Panc1 (cell line): ENCODE measurements at regions not wholly inside any gene's neighbourhood (a gene's known extent, or its start where the extent isn't known, plus 50 kb on each side); places are given as distances from the start of the nearest gene placed in this dataset.

ENCODE experiments used
- ATAC-seq: fragments of 200-7000 bp; cut with Tn5 transposase; 2 replicates; pipeline ENCODE4 v1.9.1; 2020; ENCODE audit warnings: mild to moderate bottlenecking, moderate library complexity
- BruUV-seq: library from RNA; stranded (reverse); fragments of 400-500 nt; replicated peaks from 2 replicates; lab custom pipeline; 2021; lab: Mats Ljungman, UMichigan
- CTCF ChIA-PET: fragments of 300-600 bp; sonication (Branson Sonifier 250); formaldehyde crosslinking; loops from one replicate; lab custom pipeline; 2022; ENCODE audit warnings: antibody characterized with exemption; lab: Charles Lee
- POLR2A ChIA-PET: fragments of 300-600 bp; sonication (Branson Sonifier 250); formaldehyde crosslinking; loops from one replicate; lab custom pipeline; 2022; ENCODE audit warnings: antibody characterized with exemption; lab: Charles Lee
- DNase-seq: peaks from one replicate; pipeline ENCODE4 v3.0.0-alpha.2; 2010; ENCODE audit warnings: low read depth, low spot score
- H3K27ac ChIP-seq: 2 replicates; pipeline ENCODE4 v1.5.1; 2011; ENCODE audit warnings: mild to moderate bottlenecking, low read length, inconsistent platforms
- H3K27me3 ChIP-seq: fragments of 200-500 bp; sonication (Bioruptor generic); 2 replicates; pipeline ENCODE4 v1.6.0; 2014; ENCODE audit warnings: low read length, inconsistent platforms; ENCODE audit not compliant: control insufficient read depth, insufficient read depth
- H3K36me3 ChIP-seq: fragments of 200-500 bp; sonication (Bioruptor generic); 2 replicates; pipeline ENCODE4 v1.5.1; 2014; ENCODE audit warnings: inconsistent platforms, mild to moderate bottlenecking, low read length, moderate library complexity; ENCODE audit not compliant: control insufficient read depth, insufficient read depth
- H3K4me1 ChIP-seq: 2 replicates; pipeline ENCODE4 v1.5.1; 2011; ENCODE audit warnings: inconsistent platforms, mild to moderate bottlenecking, low read length, moderate library complexity; ENCODE audit not compliant: control insufficient read depth, insufficient read depth
- H3K4me3 ChIP-seq, 2 experiments: 2 replicates each; pipeline ENCODE4 v1.5.1; 2011 to 2012; ENCODE audit warnings: low read depth in 2 of 2, low read length in 2 of 2, mild to moderate bottlenecking in 2 of 2, inconsistent platforms in 1 of 2, moderate library complexity in 1 of 2
- H3K9me3 ChIP-seq: fragments of 200-500 bp; sonication (Bioruptor generic); 2 replicates; pipeline ENCODE4 v1.5.1; 2014; ENCODE audit warnings: low read depth, mild to moderate bottlenecking, inconsistent platforms, low read length, moderate library complexity; ENCODE audit not compliant: control insufficient read depth, insufficient read depth
- POLR2AphosphoS5 ChIP-seq: IDR thresholded peaks from 2 replicates; pipeline ENCODE4 v1.6.1; 2012; ENCODE audit warnings: mild to moderate bottlenecking, low read depth, low read length, moderate library complexity
- SIN3A ChIP-seq: IDR thresholded peaks from 2 replicates; pipeline ENCODE4 v1.6.1; 2012; ENCODE audit warnings: low read depth, mild to moderate bottlenecking, low read length, moderate library complexity, borderline replicate concordance; ENCODE audit not compliant: insufficient read depth
- TCF7L2 ChIP-seq: IDR thresholded peaks from 2 replicates; pipeline ENCODE4 v1.6.1; 2011; ENCODE audit warnings: mild to moderate bottlenecking, low read depth, low read length, inconsistent platforms
- in situ Hi-C: cut with HindIII; loops from 2 replicates; pipeline ENCODE4 v1.10.0; 2016; ENCODE audit warnings: low sequenced_read_pairs, low pct_unique_long_range_greater_than_20kb
- intact Hi-C: fragments of 100-400 bp; cut with micrococcal nuclease; formaldehyde crosslinking; loops from one replicate; pipeline ENCODE4 v1.10.0; 2022; ENCODE audit not compliant: unreplicated experiment
- TF ChIP-seq, protein P1 (sequence below): fragments of 450-650 bp; IDR thresholded peaks from 2 replicates; pipeline ENCODE4 v1.5.1; 2017; ENCODE audit warnings: mild to moderate bottlenecking
- TF ChIP-seq, protein P2 (sequence below), 2 experiments: IDR thresholded peaks; 2 replicates each; pipeline ENCODE4 v1.6.1; 2011 to 2012; ENCODE audit warnings: low read depth in 2 of 2, control low read depth in 1 of 2, low read length in 1 of 2, mild to moderate bottlenecking in 1 of 2, moderate library complexity in 1 of 2; ENCODE audit not compliant: insufficient read depth in 1 of 2

- no TSS peak for BruUV-seq
- Histone ChIP-seq H3K27me3 (no peaks in the 10 kb centered on the region), H3K27ac (no peak overlapping the region), H3K9me3 (no peaks in the 10 kb centered on the region), H3K36me3 (no peaks in the 10 kb centered on the region), H3K4me3 (no peak overlapping the region), H3K4me1 (no peaks in the 10 kb centered on the region)
- TF ChIP-seq TCF7L2 = no peak
- TF ChIP-seq POLR2AphosphoS5 = no peak
- TF ChIP-seq, protein P1, sequence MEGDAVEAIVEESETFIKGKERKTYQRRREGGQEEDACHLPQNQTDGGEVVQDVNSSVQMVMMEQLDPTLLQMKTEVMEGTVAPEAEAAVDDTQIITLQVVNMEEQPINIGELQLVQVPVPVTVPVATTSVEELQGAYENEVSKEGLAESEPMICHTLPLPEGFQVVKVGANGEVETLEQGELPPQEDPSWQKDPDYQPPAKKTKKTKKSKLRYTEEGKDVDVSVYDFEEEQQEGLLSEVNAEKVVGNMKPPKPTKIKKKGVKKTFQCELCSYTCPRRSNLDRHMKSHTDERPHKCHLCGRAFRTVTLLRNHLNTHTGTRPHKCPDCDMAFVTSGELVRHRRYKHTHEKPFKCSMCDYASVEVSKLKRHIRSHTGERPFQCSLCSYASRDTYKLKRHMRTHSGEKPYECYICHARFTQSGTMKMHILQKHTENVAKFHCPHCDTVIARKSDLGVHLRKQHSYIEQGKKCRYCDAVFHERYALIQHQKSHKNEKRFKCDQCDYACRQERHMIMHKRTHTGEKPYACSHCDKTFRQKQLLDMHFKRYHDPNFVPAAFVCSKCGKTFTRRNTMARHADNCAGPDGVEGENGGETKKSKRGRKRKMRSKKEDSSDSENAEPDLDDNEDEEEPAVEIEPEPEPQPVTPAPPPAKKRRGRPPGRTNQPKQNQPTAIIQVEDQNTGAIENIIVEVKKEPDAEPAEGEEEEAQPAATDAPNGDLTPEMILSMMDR = no peak
- TF ChIP-seq, protein P2, sequence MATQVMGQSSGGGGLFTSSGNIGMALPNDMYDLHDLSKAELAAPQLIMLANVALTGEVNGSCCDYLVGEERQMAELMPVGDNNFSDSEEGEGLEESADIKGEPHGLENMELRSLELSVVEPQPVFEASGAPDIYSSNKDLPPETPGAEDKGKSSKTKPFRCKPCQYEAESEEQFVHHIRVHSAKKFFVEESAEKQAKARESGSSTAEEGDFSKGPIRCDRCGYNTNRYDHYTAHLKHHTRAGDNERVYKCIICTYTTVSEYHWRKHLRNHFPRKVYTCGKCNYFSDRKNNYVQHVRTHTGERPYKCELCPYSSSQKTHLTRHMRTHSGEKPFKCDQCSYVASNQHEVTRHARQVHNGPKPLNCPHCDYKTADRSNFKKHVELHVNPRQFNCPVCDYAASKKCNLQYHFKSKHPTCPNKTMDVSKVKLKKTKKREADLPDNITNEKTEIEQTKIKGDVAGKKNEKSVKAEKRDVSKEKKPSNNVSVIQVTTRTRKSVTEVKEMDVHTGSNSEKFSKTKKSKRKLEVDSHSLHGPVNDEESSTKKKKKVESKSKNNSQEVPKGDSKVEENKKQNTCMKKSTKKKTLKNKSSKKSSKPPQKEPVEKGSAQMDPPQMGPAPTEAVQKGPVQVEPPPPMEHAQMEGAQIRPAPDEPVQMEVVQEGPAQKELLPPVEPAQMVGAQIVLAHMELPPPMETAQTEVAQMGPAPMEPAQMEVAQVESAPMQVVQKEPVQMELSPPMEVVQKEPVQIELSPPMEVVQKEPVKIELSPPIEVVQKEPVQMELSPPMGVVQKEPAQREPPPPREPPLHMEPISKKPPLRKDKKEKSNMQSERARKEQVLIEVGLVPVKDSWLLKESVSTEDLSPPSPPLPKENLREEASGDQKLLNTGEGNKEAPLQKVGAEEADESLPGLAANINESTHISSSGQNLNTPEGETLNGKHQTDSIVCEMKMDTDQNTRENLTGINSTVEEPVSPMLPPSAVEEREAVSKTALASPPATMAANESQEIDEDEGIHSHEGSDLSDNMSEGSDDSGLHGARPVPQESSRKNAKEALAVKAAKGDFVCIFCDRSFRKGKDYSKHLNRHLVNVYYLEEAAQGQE (IDR thresholded peaks at IDR 0.05; ENCODE audit: insufficient read depth in 1 of 2, low read depth in 2 of 2, low read length in 1 of 2) = no peak
- TF ChIP-seq SIN3A = no peak
- DNase-seq (no peak), ATAC-seq (no peak)
- intact Hi-C loops (no loop called here), in situ Hi-C loops (no loop called here)
- ChIA-PET CTCF (no interaction called here), POLR2A (no interaction called here)
Measured at GRCh38 chr2:16581241-16581640, 84.4 kb downstream of the CYRIA start.

- POLR2A ChIA-PET = no interaction called here
- Histone ChIP-seq H3K4me1 (no peaks in the 10 kb centered on the region), H3K4me3 (no peak overlapping the region), H3K36me3 (no peaks in the 10 kb centered on the region), H3K27me3 (no peaks in the 10 kb centered on the region), H3K27ac (no peak overlapping the region), H3K9me3 (no peaks in the 10 kb centered on the region)
- no peak for ATAC-seq
- intact Hi-C loops (no loop called here), in situ Hi-C loops (no loop called here)
- CTCF ChIA-PET = no interaction called here
- no peak for TF ChIP-seq POLR2AphosphoS5
- TF ChIP-seq, protein P1 = no peak
- no peak for TF ChIP-seq SIN3A
- TF ChIP-seq, protein P2 (IDR thresholded peaks at IDR 0.05; ENCODE audit: insufficient read depth in 1 of 2, low read depth in 2 of 2, low read length in 1 of 2) = no peak
- no peak for TF ChIP-seq TCF7L2
- BruUV-seq = no TSS peak
- DNase-seq = no peak
Measured at GRCh38 chr2:16578081-16578480, 87.6 kb downstream of the CYRIA start.
